SK-N-SH treated with all-trans-retinoic acid at 6 μM for 48 hours (cell line): ENCODE measurements at regions not wholly inside any gene's neighbourhood (a gene's known extent, or its start where the extent isn't known, plus 50 kb on each side); places are given as distances from the start of the nearest gene placed in this dataset.

Experiments used
- CSDC2 ChIP-seq: fragments of 250-450 bp; sonication (Bioruptor Pico); IDR thresholded peaks from 2 replicates; pipeline ENCODE4 v1.5.0; 2020; ENCODE audit warnings: mild to moderate bottlenecking, moderate library complexity
- ESRRG ChIP-seq: fragments of 250-450 bp; sonication (Bioruptor Pico); IDR thresholded peaks from 2 replicates; pipeline ENCODE4 v1.6.1; 2021; ENCODE audit warnings: mild to moderate bottlenecking
- GLIS3 ChIP-seq: fragments of 250-450 bp; sonication (Bioruptor Pico); IDR thresholded peaks from 2 replicates; pipeline ENCODE4 v1.5.0; 2020; ENCODE audit warnings: mild to moderate bottlenecking, moderate library complexity
- ISL1 ChIP-seq: fragments of 250-450 bp; sonication (Bioruptor Pico); IDR thresholded peaks from 2 replicates; pipeline ENCODE4 v2.1.2; 2022; ENCODE audit warnings: mild to moderate bottlenecking, moderate library complexity
- SNAI2 ChIP-seq: fragments of 250-450 bp; sonication (Bioruptor Pico); IDR thresholded peaks from 2 replicates; pipeline ENCODE4 v1.5.0; 2020; ENCODE audit warnings: mild to moderate bottlenecking, moderate library complexity
- TCF4 ChIP-seq: fragments of 250-450 bp; sonication (Bioruptor Pico); IDR thresholded peaks from 2 replicates; pipeline ENCODE4 v1.8.0; 2021; ENCODE audit warnings: mild to moderate bottlenecking, moderate library complexity, borderline replicate concordance
- ZC3H10 ChIP-seq: fragments of 250-450 bp; sonication (Bioruptor Pico); IDR thresholded peaks from 2 replicates; pipeline ENCODE4 v1.5.1; 2021; ENCODE audit warnings: mild to moderate bottlenecking, moderate library complexity
- ZFP30 ChIP-seq: fragments of 450-650 bp; formaldehyde crosslinking; IDR thresholded peaks from 2 replicates; pipeline ENCODE4 v1.5.0; 2022; ENCODE audit warnings: mild to moderate bottlenecking, moderate library complexity
- ZNF8 ChIP-seq: fragments of 450-650 bp; formaldehyde crosslinking; IDR thresholded peaks from 2 replicates; pipeline ENCODE4 v1.5.0; 2020; ENCODE audit warnings: mild to moderate bottlenecking, moderate library complexity
- TF ChIP-seq, protein P1 (sequence below): fragments of 250-450 bp; sonication (Bioruptor Pico); IDR thresholded peaks from 2 replicates; pipeline ENCODE4 v1.8.0; 2020; ENCODE audit warnings: mild to moderate bottlenecking, moderate library complexity, borderline replicate concordance
- TF ChIP-seq, protein P2 (sequence below): fragments of 250-450 bp; sonication (Bioruptor Pico); IDR thresholded peaks from 2 replicates; pipeline ENCODE4 v1.5.1; 2020; ENCODE audit warnings: low read depth, mild to moderate bottlenecking, moderate library complexity

DNA sequence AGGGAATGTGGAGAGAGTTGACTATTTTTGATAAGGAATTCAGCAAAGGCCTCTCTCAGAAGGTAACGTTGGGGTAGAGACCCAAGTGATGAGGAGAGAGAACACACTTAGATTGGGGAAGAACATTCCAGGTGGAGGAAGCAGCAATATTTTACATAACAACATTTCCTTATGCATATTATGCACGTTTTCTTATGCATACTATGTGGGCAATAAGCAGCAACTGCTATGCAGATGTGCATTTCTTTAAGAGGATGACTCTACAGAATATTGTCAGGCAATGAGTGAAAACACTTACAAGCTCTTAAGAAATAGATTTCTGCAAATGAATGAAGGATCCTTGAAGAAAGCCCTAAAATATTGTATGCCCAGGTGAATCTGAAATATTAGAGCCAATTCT is 91.1 kb downstream of the TMEM47 start:
- TF ChIP-seq, protein P1, sequence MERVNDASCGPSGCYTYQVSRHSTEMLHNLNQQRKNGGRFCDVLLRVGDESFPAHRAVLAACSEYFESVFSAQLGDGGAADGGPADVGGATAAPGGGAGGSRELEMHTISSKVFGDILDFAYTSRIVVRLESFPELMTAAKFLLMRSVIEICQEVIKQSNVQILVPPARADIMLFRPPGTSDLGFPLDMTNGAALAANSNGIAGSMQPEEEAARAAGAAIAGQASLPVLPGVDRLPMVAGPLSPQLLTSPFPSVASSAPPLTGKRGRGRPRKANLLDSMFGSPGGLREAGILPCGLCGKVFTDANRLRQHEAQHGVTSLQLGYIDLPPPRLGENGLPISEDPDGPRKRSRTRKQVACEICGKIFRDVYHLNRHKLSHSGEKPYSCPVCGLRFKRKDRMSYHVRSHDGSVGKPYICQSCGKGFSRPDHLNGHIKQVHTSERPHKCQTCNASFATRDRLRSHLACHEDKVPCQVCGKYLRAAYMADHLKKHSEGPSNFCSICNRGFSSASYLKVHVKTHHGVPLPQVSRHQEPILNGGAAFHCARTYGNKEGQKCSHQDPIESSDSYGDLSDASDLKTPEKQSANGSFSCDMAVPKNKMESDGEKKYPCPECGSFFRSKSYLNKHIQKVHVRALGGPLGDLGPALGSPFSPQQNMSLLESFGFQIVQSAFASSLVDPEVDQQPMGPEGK (CRISPR knock-in tag) = no peak
- TF ChIP-seq, protein P2, sequence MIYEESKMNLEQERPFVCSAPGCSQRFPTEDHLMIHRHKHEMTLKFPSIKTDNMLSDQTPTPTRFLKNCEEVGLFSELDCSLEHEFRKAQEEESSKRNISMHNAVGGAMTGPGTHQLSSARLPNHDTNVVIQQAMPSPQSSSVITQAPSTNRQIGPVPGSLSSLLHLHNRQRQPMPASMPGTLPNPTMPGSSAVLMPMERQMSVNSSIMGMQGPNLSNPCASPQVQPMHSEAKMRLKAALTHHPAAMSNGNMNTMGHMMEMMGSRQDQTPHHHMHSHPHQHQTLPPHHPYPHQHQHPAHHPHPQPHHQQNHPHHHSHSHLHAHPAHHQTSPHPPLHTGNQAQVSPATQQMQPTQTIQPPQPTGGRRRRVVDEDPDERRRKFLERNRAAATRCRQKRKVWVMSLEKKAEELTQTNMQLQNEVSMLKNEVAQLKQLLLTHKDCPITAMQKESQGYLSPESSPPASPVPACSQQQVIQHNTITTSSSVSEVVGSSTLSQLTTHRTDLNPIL (CRISPR knock-in tag) = no peak
- no peak for TF ChIP-seq SNAI2 (CRISPR knock-in tag)
- no peak for TF ChIP-seq GLIS3 (CRISPR knock-in tag)
- no peak for TF ChIP-seq CSDC2 (CRISPR knock-in tag)
- TF ChIP-seq ZC3H10 (CRISPR knock-in tag) = no peak
- TF ChIP-seq ESRRG = no peak
- TF ChIP-seq ZFP30 (CRISPR knock-in tag) = no peak
- TF ChIP-seq TCF4 (CRISPR knock-in tag) = no peak
- no peak for TF ChIP-seq ZNF8
- TF ChIP-seq ISL1 (CRISPR knock-in tag) = no peak
